Activated T-helper 17 cell treated with anti-CD3 and anti-CD28 coated beads, Interleukin-2, amount 50 U/mL, for 72 hours (primary cell): ENCODE measurements at regions not wholly inside any gene's neighbourhood (a gene's known extent, or its start where the extent isn't known, plus 50 kb on each side); places are given as distances from the start of the nearest gene placed in this dataset.

Source experiments
- ATAC-seq: fragments of 150-1000 bp; cut with Tn5 transposase; replicated peaks from 2 replicates; pipeline ENCODE4 v1.10.0; 2021; ENCODE audit warnings: mild to moderate bottlenecking, moderate library complexity
- H3K27ac Mint-ChIP-seq: one replicate; pipeline ENCODE4 v1.8.0; 2022; ENCODE audit warnings: mixed read lengths
- H3K27me3 Mint-ChIP-seq: one replicate; pipeline ENCODE4 v1.8.0; 2022; ENCODE audit warnings: mixed read lengths
- H3K36me3 Mint-ChIP-seq: one replicate; pipeline ENCODE4 v1.8.0; 2022; ENCODE audit warnings: low read depth, mild to moderate bottlenecking, mixed read lengths
- H3K4me1 Mint-ChIP-seq: one replicate; pipeline ENCODE4 v1.8.0; 2022; ENCODE audit warnings: mixed read lengths
- H3K4me3 Mint-ChIP-seq: one replicate; pipeline ENCODE4 v1.8.0; 2022; ENCODE audit warnings: mild to moderate bottlenecking, mixed read lengths
- H3K9me3 Mint-ChIP-seq: one replicate; pipeline ENCODE4 v1.8.0; 2022; ENCODE audit warnings: mixed read lengths

- no peaks in the 10 kb centered on the region for H3K4me1 Mint-ChIP-seq
- peaks cover 27% of the 10 kb centered on the region for H3K27me3 Mint-ChIP-seq
- H3K36me3 Mint-ChIP-seq, result no peaks in the 10 kb centered on the region
- no peak overlapping the region for H3K4me3 Mint-ChIP-seq
- ATAC-seq, result no peak
- H3K27ac Mint-ChIP-seq, result no peak overlapping the region
- no peaks in the 10 kb centered on the region for H3K9me3 Mint-ChIP-seq
Measured at GRCh38 chr16:74199066-74199841, 97.4 kb upstream of the PSMD7 start.

DNA sequence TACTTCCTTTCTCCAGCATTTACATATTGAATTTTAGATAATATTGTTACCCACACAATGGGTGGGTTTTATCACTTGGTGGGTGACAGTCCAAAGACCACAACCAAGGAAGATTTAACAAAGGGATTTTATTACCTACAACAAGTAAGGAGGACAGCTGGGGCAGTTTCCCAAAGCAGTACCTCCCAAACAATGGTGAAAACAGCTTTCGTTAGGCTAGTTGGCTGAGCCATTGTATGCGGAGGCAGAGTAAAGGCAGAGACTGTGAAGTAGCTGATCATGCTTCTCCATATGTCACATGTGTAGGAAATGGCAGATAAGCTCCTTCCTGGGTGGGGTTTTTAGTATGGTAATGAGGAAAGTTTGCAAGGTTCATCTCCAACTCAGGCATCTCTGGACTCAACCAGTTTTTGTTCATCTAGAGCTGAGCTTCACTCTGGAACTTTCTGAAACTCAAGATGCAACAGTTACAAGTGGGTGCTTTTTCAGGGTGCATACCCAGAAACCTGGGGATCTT lies 104.3 kb upstream of the PSMD7 start:
- Mint-ChIP-seq H3K36me3 (no peaks in the 10 kb centered on the region), H3K4me3 (no peak overlapping the region), H3K4me1 (no peaks in the 10 kb centered on the region), H3K9me3 (no peaks in the 10 kb centered on the region), H3K27ac (no peak overlapping the region), H3K27me3 (peaks cover 19% of the 10 kb centered on the region)
- ATAC-seq, result no peak

DNA sequence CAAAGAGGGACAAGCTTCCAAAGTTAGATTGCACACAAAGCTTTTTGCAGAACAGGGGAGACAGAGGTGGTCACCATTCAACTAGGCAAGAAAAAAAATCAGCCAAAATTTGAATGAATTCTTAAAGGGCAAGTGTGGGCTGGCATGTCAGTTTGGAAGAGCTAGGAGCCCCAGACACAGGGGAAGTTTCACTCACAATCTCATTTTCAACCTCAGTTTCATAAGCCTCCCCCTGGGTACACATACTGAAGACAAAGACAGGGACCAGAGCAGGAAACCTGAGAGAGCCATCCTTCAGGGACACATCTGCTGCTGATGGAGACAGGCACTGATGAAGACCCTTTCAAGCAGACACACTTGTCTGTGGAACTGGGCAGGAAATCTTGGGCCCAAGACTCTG lies 106.3 kb upstream of the PSMD7 start:
- ATAC-seq, result no peak
- H3K27ac Mint-ChIP-seq, result no peak overlapping the region
- H3K4me1 Mint-ChIP-seq, result no peaks in the 10 kb centered on the region
- H3K36me3 Mint-ChIP-seq, result no peaks in the 10 kb centered on the region
- H3K27me3 Mint-ChIP-seq, result peaks cover 15% of the 10 kb centered on the region
- H3K9me3 Mint-ChIP-seq, result no peaks in the 10 kb centered on the region
- no peak overlapping the region for H3K4me3 Mint-ChIP-seq

GRCh38 chr16:74188856-74189255 lies 107.8 kb upstream of the PSMD7 start:
- H3K9me3 Mint-ChIP-seq, result no peaks in the 10 kb centered on the region

GRCh38 chr16:74186561-74186971 lies 110.0 kb upstream of the PSMD7 start:
- no peak for ATAC-seq
- H3K9me3 Mint-ChIP-seq, result no peaks in the 10 kb centered on the region
- H3K4me1 Mint-ChIP-seq, result no peaks in the 10 kb centered on the region
- no peak overlapping the region for H3K27ac Mint-ChIP-seq
- H3K4me3 Mint-ChIP-seq, result no peak overlapping the region
- H3K36me3 Mint-ChIP-seq, result no peaks in the 10 kb centered on the region
- peaks cover 14% of the 10 kb centered on the region for H3K27me3 Mint-ChIP-seq

More at GRCh38 chr16:74188856-74189255, 107.8 kb upstream of the PSMD7 start:
- H3K27me3 Mint-ChIP-seq, result peaks cover 11% of the 10 kb centered on the region
- H3K4me3 Mint-ChIP-seq, result no peak overlapping the region
- no peaks in the 10 kb centered on the region for H3K36me3 Mint-ChIP-seq
- H3K4me1 Mint-ChIP-seq, result no peaks in the 10 kb centered on the region
- no peak for ATAC-seq
- H3K27ac Mint-ChIP-seq, result no peak overlapping the region

- ATAC-seq, result no peak
- peaks cover 3% of the 10 kb centered on the region for H3K9me3 Mint-ChIP-seq
- H3K4me3 Mint-ChIP-seq, result no peak overlapping the region
- no peak overlapping the region for H3K27ac Mint-ChIP-seq
- H3K36me3 Mint-ChIP-seq, result no peaks in the 10 kb centered on the region
- H3K27me3 Mint-ChIP-seq, result peaks cover 9% of the 10 kb centered on the region
- H3K4me1 Mint-ChIP-seq, result no peaks in the 10 kb centered on the region
Measured at GRCh38 chr16:74184839-74185238, 111.8 kb upstream of the PSMD7 start.

DNA sequence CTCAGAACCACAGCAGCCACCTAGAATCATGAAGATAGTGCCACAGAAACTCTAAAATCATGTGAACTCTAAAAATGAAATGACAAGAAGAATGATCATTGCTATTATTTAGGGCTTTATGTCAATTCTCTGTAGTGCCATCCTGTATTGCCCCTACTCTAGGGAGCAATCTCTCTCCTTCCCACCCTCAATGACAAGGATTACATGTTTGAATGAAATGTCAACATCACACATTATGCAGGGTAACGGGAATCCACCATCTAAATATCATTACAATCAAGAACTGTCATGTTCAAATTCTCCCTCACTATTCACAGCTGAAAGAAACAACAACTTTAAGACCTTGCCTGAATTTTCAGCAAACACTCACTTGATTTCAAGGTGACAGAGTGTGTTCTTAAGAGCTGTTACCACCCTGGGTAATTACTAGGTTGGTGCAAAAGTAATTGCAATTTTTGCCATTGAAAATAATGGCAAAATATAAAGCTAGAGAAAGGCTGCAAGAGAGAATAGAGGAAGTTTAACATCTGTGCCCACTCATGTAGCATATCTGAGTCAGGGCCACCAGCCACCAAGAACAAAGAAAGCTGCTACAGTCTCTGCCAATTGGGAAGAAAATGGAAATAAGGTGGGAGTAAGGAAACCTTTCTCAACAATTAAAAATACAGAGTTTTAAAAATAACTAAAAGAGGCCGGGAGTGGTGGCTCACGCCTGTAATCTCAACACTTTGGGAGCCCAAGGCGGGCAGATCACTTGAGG lies 112.8 kb upstream of the PSMD7 start:
- no peak overlapping the region for H3K4me3 Mint-ChIP-seq
- H3K9me3 Mint-ChIP-seq, result peaks cover 3% of the 10 kb centered on the region
- no peaks in the 10 kb centered on the region for H3K4me1 Mint-ChIP-seq
- ATAC-seq, result no peak
- H3K36me3 Mint-ChIP-seq, result no peaks in the 10 kb centered on the region
- H3K27me3 Mint-ChIP-seq, result peaks cover 9% of the 10 kb centered on the region
- H3K27ac Mint-ChIP-seq, result no peak overlapping the region

GRCh38 chr16:74169687-74170376 lies 126.8 kb upstream of the PSMD7 start:
- ATAC-seq, result no peak
- H3K36me3 Mint-ChIP-seq, result no peaks in the 10 kb centered on the region
- H3K4me1 Mint-ChIP-seq, result no peaks in the 10 kb centered on the region
- no peaks in the 10 kb centered on the region for H3K27me3 Mint-ChIP-seq
- H3K4me3 Mint-ChIP-seq, result no peak overlapping the region
- no peak overlapping the region for H3K27ac Mint-ChIP-seq
- no peaks in the 10 kb centered on the region for H3K9me3 Mint-ChIP-seq

DNA sequence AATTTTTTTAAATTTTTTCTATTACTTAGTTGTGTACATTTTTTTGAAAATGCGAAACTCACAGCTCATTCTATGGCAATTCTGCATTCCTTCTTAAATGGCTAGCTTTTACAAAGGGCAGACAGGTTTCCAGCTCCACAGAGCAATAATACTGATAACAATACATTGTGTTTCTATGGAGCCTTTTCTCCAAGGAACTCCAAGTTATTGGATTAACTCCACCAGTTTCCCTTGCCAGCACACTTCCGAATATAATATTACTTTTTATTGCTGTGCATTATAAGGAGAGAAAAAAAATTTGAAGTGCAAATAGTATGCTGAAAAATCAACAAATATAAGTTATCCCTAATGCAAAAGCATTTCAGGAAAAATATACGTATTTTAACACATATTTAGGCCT lies 127.5 kb upstream of the PSMD7 start:
- H3K4me1 Mint-ChIP-seq, result no peaks in the 10 kb centered on the region
- H3K4me3 Mint-ChIP-seq, result no peak overlapping the region
- no peak overlapping the region for H3K27ac Mint-ChIP-seq
- H3K36me3 Mint-ChIP-seq, result no peaks in the 10 kb centered on the region
- no peaks in the 10 kb centered on the region for H3K27me3 Mint-ChIP-seq
- ATAC-seq, result no peak
- H3K9me3 Mint-ChIP-seq, result no peaks in the 10 kb centered on the region

GRCh38 chr16:74168445-74168844 lies 128.2 kb upstream of the PSMD7 start:
- H3K27me3 Mint-ChIP-seq, result no peaks in the 10 kb centered on the region
- no peaks in the 10 kb centered on the region for H3K36me3 Mint-ChIP-seq
- H3K4me1 Mint-ChIP-seq, result no peaks in the 10 kb centered on the region
- no peak overlapping the region for H3K27ac Mint-ChIP-seq
- H3K4me3 Mint-ChIP-seq, result no peak overlapping the region
- H3K9me3 Mint-ChIP-seq, result peaks cover 3% of the 10 kb centered on the region
- ATAC-seq, result no peak

DNA sequence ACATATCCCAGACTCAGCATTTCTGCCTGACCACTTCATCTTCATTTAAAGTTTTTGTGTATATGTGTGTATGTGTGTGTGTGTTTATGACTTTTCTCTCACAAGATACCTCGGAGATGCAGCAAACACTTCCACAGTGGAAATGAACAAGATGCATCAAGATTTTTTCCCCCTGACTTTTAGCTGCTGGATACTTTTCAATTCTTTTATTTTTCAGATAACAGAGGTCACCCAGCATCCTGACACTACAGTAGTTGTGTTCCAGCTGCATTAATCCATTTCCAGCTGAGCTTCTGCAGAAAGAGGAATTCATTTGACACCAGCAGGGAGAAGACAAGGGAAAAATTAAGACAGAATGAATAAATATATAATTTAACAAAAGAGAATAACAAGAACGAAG lies 130.2 kb upstream of the PSMD7 start:
- Mint-ChIP-seq H3K4me1 (no peaks in the 10 kb centered on the region), H3K27me3 (no peaks in the 10 kb centered on the region), H3K27ac (no peak overlapping the region), H3K9me3 (peaks cover 3% of the 10 kb centered on the region), H3K4me3 (no peak overlapping the region), H3K36me3 (no peaks in the 10 kb centered on the region)
- ATAC-seq, result no peak

DNA sequence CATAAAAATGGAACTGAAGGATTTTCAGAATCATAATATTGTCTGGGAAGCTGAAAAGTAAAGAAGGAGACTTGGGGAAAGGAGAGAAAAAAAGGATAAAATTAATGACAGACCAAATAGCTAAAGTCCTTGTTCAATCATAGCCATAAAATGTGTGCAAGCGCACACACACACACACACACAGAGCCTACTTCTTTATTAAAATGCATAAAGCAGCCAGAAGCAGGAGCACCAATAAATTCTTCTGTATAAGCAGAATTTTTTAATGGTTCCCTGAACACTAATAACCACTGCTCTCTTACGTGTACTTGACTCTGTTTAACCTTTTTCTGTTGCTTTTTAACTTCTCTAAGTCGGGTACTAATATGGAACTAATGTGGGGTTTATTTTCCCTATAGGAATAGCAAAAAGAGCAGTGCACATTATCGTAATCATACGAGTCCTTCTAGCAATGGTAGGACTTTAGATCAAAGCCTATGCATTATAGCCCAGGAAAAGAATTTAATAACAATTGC lies 131.0 kb upstream of the PSMD7 start:
- H3K4me1 Mint-ChIP-seq, result no peaks in the 10 kb centered on the region
- no peak overlapping the region for H3K4me3 Mint-ChIP-seq
- H3K27ac Mint-ChIP-seq, result no peak overlapping the region
- no peaks in the 10 kb centered on the region for H3K27me3 Mint-ChIP-seq
- ATAC-seq, result no peak
- H3K36me3 Mint-ChIP-seq, result no peaks in the 10 kb centered on the region
- peaks cover 7% of the 10 kb centered on the region for H3K9me3 Mint-ChIP-seq

DNA sequence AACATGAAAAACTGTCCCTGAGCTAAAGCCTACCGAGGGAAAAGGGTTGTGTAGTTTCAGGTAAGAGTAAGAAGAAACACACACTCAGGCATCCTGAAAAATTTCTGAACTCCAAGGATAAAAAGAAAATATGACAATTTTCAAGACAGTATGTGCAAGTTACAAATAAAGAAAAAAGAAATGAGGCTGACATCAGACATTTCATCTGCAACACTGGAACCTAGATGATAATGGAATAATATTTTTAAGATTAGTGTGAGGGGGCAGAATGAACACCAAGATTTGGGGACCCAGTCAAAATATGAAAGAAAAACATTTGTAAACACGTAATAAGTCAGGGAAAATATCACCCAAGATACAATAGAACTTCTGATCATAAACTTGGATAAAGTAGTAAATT lies 135.9 kb upstream of the PSMD7 start:
- no peak for ATAC-seq
- H3K9me3 Mint-ChIP-seq, result peaks cover 7% of the 10 kb centered on the region
- no peak overlapping the region for H3K4me3 Mint-ChIP-seq
- no peaks in the 10 kb centered on the region for H3K4me1 Mint-ChIP-seq
- no peak overlapping the region for H3K27ac Mint-ChIP-seq
- H3K27me3 Mint-ChIP-seq, result peaks cover 2% of the 10 kb centered on the region
- H3K36me3 Mint-ChIP-seq, result no peaks in the 10 kb centered on the region

GRCh38 chr16:74153773-74154172 lies 142.8 kb upstream of the PSMD7 start:
- no peaks in the 10 kb centered on the region for H3K36me3 Mint-ChIP-seq
- no peak overlapping the region for H3K4me3 Mint-ChIP-seq
- H3K9me3 Mint-ChIP-seq, result peaks cover 5% of the 10 kb centered on the region
- no peak overlapping the region for H3K27ac Mint-ChIP-seq
- peaks cover 18% of the 10 kb centered on the region for H3K27me3 Mint-ChIP-seq
- no peaks in the 10 kb centered on the region for H3K4me1 Mint-ChIP-seq
- ATAC-seq, result no peak
